ENCODE measurements at regions not wholly inside any gene's neighbourhood (a gene's known extent, or its start where the extent isn't known, plus 50 kb on each side); places are given as distances from the start of the nearest gene placed in this dataset.

GRCh38 chr6:22356362-22356940 is 59.6 kb upstream of the PRL start:
- no peak for TF ChIP-seq TAF1 (IDR thresholded peaks at IDR 0.05; ENCODE audit: borderline replicate concordance, insufficient read depth, low read length)
- TF ChIP-seq POLR2AphosphoS5 (IDR thresholded peaks at IDR 0.05; ENCODE audit: low read depth, low read length): no peak
- no peak for TF ChIP-seq REST (IDR thresholded peaks at IDR 0.05; ENCODE audit: insufficient read depth in 1 of 2, low read depth in 2 of 2, low read length in 2 of 2)
- no peak for TF ChIP-seq FOXP2 (optimal IDR thresholded peaks at IDR 0.05; ENCODE audit: borderline replicate concordance, extremely low read depth, extremely low read length, insufficient read depth)
- TF ChIP-seq SIN3A (IDR thresholded peaks at IDR 0.05; ENCODE audit: borderline replicate concordance, insufficient read depth, low read length): no peak

- TF ChIP-seq TAF1 (IDR thresholded peaks at IDR 0.05; ENCODE audit: borderline replicate concordance, insufficient read depth, low read length) (no peak), REST (IDR thresholded peaks at IDR 0.05; ENCODE audit: insufficient read depth in 1 of 2, low read depth in 2 of 2, low read length in 2 of 2) (no peak), POLR2AphosphoS5 (IDR thresholded peaks at IDR 0.05; ENCODE audit: low read depth, low read length) (no peak), SIN3A (IDR thresholded peaks at IDR 0.05; ENCODE audit: borderline replicate concordance, insufficient read depth, low read length) (no peak), FOXP2 (optimal IDR thresholded peaks at IDR 0.05; ENCODE audit: borderline replicate concordance, extremely low read depth, extremely low read length, insufficient read depth) (no peak)
These were observed 60.9 kb upstream of the PRL start for GRCh38 chr6:22357724-22358189.

GRCh38 chr6:22361576-22361975 is 64.7 kb upstream of the PRL start:
- TF ChIP-seq POLR2AphosphoS5 (IDR thresholded peaks at IDR 0.05; ENCODE audit: low read depth, low read length) (no peak), FOXP2 (optimal IDR thresholded peaks at IDR 0.05; ENCODE audit: borderline replicate concordance, extremely low read depth, extremely low read length, insufficient read depth) (no peak), TAF1 (IDR thresholded peaks at IDR 0.05; ENCODE audit: borderline replicate concordance, insufficient read depth, low read length) (no peak), SIN3A (IDR thresholded peaks at IDR 0.05; ENCODE audit: borderline replicate concordance, insufficient read depth, low read length) (no peak), REST (IDR thresholded peaks at IDR 0.05; ENCODE audit: insufficient read depth in 1 of 2, low read depth in 2 of 2, low read length in 2 of 2) (no peak)

- TF ChIP-seq POLR2AphosphoS5 (IDR thresholded peaks at IDR 0.05; ENCODE audit: low read depth, low read length) (no peak), TAF1 (IDR thresholded peaks at IDR 0.05; ENCODE audit: borderline replicate concordance, insufficient read depth, low read length) (no peak), REST (IDR thresholded peaks at IDR 0.05; ENCODE audit: insufficient read depth in 1 of 2, low read depth in 2 of 2, low read length in 2 of 2) (no peak), SIN3A (IDR thresholded peaks at IDR 0.05; ENCODE audit: borderline replicate concordance, insufficient read depth, low read length) (no peak), FOXP2 (optimal IDR thresholded peaks at IDR 0.05; ENCODE audit: borderline replicate concordance, extremely low read depth, extremely low read length, insufficient read depth) (no peak)
These were observed 65.5 kb upstream of the PRL start for GRCh38 chr6:22362361-22362760.
